Astrocyte of the cerebellum (primary cell): ENCODE measurements at regions not wholly inside any gene's neighbourhood (a gene's known extent, or its start where the extent isn't known, plus 50 kb on each side); places are given as distances from the start of the nearest gene placed in this dataset.
A peak's percentile ranks its signal among the peaks of the same experiment; 100 is the strongest.

Experiments used
- DNase-seq: peaks from one replicate; pipeline ENCODE4 v3.0.0-alpha.2; 2011; ENCODE audit warnings: low read depth
- H3K4me3 ChIP-seq: 2 replicates; pipeline ENCODE4 v1.5.1; 2011; ENCODE audit warnings: mild to moderate bottlenecking, low read depth, low read length, moderate library complexity
- CTCF ChIP-seq: IDR thresholded peaks from 2 replicates; pipeline ENCODE4 v1.5.1; 2012; ENCODE audit warnings: low read length, low read depth, moderate library complexity, mild to moderate bottlenecking; ENCODE audit errors: missing control alignments
- in situ Hi-C: cut with HindIII; loops from 2 replicates; pipeline ENCODE4 v1.10.0; 2017; ENCODE audit warnings: low sequenced_read_pairs

- in situ Hi-C loops, result no loop called here
- no peak for TF ChIP-seq CTCF
- DNase-seq, result no peak
- H3K4me3 ChIP-seq, result no peak overlapping the region
Measured at GRCh38 chr6:11865680-11866300, 87.2 kb upstream of the ADTRP start.

- no peak for TF ChIP-seq CTCF
- DNase-seq, result no peak
- H3K4me3 ChIP-seq, result no peak overlapping the region
- in situ Hi-C loops, result no loop called here
Measured at GRCh38 chr6:11858439-11858838, 79.8 kb upstream of the ADTRP start.

GRCh38 chr6:11855743-11856142, 77.1 kb upstream of the ADTRP start:
- in situ Hi-C loops, result no loop called here
- no peak overlapping the region for H3K4me3 ChIP-seq
- no peak for TF ChIP-seq CTCF
- no peak for DNase-seq

GRCh38 chr6:11854408-11855165, 76.0 kb upstream of the ADTRP start:
- DNase-seq, result peak; percentile 9
- no peak overlapping the region for H3K4me3 ChIP-seq

GRCh38 chr6:11853678-11854407, 75.2 kb upstream of the ADTRP start:
- TF ChIP-seq CTCF, result no peak
- DNase-seq, result no peak
- no peak overlapping the region for H3K4me3 ChIP-seq
- in situ Hi-C loops, result no loop called here

More at GRCh38 chr6:11854408-11855165, 76.0 kb upstream of the ADTRP start:
- in situ Hi-C loops, result no loop called here
- no peak for TF ChIP-seq CTCF

GRCh38 chr6:11852061-11852651, 73.6 kb upstream of the ADTRP start:
- peak; percentile 33 for DNase-seq
- in situ Hi-C loops, result no loop called here
- no peak for TF ChIP-seq CTCF
- H3K4me3 ChIP-seq, result no peak overlapping the region
